ENCODE measurements at regions not wholly inside any gene's neighbourhood (a gene's known extent, or its start where the extent isn't known, plus 50 kb on each side); places are given as distances from the start of the nearest gene placed in this dataset.

DNA sequence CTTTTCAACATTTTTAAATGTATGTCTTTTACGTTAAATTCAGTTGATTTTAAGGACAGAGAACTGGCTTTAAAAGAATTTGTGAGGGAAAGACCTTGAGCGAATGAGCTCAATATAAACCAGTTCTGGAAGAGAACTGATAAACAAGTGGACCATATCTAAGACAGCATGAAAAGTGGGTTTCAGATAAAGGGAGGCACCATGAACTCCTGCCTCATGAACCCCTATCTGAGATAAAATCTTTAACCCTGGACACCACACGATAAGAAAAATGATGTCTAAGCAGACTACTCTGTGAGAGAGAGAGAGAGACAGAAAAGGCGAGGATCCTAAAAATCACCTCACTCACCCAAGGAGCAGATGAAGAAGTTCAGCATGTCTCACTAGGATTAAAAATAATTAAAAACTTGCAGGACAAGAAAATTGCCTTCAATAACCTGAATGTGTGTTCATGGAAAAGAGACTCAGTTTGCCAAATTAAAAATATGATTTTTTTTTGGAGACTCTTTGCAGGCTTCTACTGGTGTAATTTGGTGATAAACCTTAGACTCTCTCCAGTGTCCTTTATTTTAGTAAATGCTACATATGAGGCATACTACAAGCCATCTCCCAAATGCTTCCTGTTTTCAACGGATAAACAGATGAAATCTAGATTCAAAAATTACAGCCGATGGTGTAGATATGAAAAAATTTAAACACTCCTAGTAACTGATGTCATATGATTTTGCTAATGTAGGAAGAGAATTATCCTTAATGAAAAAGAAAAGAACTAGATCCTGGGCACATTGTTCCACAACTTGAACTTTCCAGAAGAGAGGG is 299.5 kb downstream of the ADGB start:
- TF ChIP-seq, protein P1, sequence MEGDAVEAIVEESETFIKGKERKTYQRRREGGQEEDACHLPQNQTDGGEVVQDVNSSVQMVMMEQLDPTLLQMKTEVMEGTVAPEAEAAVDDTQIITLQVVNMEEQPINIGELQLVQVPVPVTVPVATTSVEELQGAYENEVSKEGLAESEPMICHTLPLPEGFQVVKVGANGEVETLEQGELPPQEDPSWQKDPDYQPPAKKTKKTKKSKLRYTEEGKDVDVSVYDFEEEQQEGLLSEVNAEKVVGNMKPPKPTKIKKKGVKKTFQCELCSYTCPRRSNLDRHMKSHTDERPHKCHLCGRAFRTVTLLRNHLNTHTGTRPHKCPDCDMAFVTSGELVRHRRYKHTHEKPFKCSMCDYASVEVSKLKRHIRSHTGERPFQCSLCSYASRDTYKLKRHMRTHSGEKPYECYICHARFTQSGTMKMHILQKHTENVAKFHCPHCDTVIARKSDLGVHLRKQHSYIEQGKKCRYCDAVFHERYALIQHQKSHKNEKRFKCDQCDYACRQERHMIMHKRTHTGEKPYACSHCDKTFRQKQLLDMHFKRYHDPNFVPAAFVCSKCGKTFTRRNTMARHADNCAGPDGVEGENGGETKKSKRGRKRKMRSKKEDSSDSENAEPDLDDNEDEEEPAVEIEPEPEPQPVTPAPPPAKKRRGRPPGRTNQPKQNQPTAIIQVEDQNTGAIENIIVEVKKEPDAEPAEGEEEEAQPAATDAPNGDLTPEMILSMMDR (IDR thresholded peaks at IDR 0.05), result no peak
- TF ChIP-seq POLR2A (IDR thresholded peaks at IDR 0.05), result no peak
